Fibroblast of villous mesenchyme (primary cell): ENCODE measurements at regions not wholly inside any gene's neighbourhood (a gene's known extent, or its start where the extent isn't known, plus 50 kb on each side); places are given as distances from the start of the nearest gene placed in this dataset.

Source experiments
- DNase-seq: peaks from one replicate; pipeline ENCODE4 v3.0.0-alpha.2; 2010; ENCODE audit warnings: low read depth
- H3K4me3 ChIP-seq: 2 replicates; pipeline ENCODE4 v1.5.1; 2011; ENCODE audit warnings: low read depth, mild to moderate bottlenecking, low read length
- TF ChIP-seq, protein P1 (sequence below): IDR thresholded peaks from 2 replicates; pipeline ENCODE4 v1.5.1; 2012; ENCODE audit warnings: low read depth, mild to moderate bottlenecking, low read length; ENCODE audit not compliant: insufficient read depth

- TF ChIP-seq, protein P1, sequence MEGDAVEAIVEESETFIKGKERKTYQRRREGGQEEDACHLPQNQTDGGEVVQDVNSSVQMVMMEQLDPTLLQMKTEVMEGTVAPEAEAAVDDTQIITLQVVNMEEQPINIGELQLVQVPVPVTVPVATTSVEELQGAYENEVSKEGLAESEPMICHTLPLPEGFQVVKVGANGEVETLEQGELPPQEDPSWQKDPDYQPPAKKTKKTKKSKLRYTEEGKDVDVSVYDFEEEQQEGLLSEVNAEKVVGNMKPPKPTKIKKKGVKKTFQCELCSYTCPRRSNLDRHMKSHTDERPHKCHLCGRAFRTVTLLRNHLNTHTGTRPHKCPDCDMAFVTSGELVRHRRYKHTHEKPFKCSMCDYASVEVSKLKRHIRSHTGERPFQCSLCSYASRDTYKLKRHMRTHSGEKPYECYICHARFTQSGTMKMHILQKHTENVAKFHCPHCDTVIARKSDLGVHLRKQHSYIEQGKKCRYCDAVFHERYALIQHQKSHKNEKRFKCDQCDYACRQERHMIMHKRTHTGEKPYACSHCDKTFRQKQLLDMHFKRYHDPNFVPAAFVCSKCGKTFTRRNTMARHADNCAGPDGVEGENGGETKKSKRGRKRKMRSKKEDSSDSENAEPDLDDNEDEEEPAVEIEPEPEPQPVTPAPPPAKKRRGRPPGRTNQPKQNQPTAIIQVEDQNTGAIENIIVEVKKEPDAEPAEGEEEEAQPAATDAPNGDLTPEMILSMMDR, result no peak
- no peak overlapping the region for H3K4me3 ChIP-seq
- DNase-seq, result no peak
These were observed 156.2 kb upstream of the BTBD3 start for GRCh38 chr20:11761497-11761896.

- DNase-seq, result no peak
- TF ChIP-seq, protein P1, result no peak
These were observed 150.7 kb upstream of the BTBD3 start for GRCh38 chr20:11766961-11767360.

DNA sequence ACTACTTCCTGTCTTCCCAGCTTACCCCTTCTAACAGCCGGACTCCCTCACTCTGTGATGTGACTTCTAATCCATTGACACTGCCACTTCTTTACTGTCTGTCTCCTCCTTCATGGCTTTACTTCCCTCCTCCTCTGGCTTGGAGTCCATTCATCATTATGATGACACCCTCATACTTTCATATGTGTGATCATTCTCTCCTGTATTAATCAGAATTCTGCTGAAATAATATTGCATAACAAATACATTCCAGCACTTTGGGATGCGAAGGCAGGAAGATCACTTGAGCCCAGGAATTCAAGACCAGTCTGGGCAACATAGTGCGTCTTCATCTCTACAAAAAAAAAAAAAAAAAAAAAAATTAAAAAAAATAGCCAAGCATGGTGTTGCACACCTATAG lies 147.9 kb upstream of the BTBD3 start:
- no peak for DNase-seq
- TF ChIP-seq, protein P1, result no peak

More at GRCh38 chr20:11766961-11767360, 150.7 kb upstream of the BTBD3 start:
- no peak overlapping the region for H3K4me3 ChIP-seq

DNA sequence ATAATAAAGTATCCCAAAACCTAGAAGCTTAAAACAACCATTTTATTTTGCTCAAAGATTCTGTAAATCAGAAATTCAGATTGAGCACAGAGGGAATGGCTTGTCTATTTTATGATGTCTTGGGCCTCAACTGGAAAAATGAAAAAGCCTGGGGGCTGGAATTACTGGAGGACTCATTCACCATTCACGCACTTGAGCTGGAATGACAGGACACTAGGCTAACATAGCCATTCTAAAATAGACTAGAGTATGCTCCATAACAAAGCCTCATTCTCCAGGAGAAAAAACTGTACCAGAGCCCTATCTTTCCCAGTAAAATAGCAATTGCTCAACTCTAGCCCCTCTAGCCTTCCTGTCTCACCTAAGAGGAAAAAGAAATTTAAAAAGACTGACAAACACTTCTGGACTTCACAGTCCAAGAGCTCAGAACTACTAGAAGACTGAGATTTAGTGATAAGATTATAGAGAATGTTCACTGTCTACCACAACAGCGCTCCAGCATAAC lies 145.4 kb upstream of the BTBD3 start:
- TF ChIP-seq, protein P1, result no peak
- no peak overlapping the region for H3K4me3 ChIP-seq
- DNase-seq, result no peak

More for the DNA sequence above, 147.9 kb upstream of the BTBD3 start:
- no peak overlapping the region for H3K4me3 ChIP-seq

GRCh38 chr20:11776687-11777086 lies 141.0 kb upstream of the BTBD3 start:
- TF ChIP-seq, protein P1, result no peak
- peak; percentile 12 for DNase-seq
- no peak overlapping the region for H3K4me3 ChIP-seq

GRCh38 chr20:11777387-11778205 lies 140.1 kb upstream of the BTBD3 start:
- H3K4me3 ChIP-seq, result no peak overlapping the region
- peak; percentile 61 for DNase-seq
- TF ChIP-seq, protein P1, result no peak
